LNCaP clone FGC (cell line): ENCODE measurements at regions not wholly inside any gene's neighbourhood (a gene's known extent, or its start where the extent isn't known, plus 50 kb on each side); places are given as distances from the start of the nearest gene placed in this dataset.

Experiments used
- DNase-seq: peaks from one replicate; pipeline ENCODE4 v3.0.0-alpha.2; 2011; ENCODE audit warnings: low read depth
- H3K4me3 ChIP-seq: 2 replicates; pipeline ENCODE4 v1.5.1; 2011; ENCODE audit warnings: mild to moderate bottlenecking, low read depth, low read length, control low read depth
- TF ChIP-seq, protein P1 (sequence below): IDR thresholded peaks from 2 replicates; pipeline ENCODE4 v1.5.1; 2012; ENCODE audit warnings: mild to moderate bottlenecking; ENCODE audit not compliant: control insufficient read depth, insufficient read depth; ENCODE audit errors: extremely low read depth

GRCh38 chr4:166309286-166309685 is 436.2 kb downstream of the TLL1 start:
- DNase-seq: no peak
- TF ChIP-seq, protein P1, sequence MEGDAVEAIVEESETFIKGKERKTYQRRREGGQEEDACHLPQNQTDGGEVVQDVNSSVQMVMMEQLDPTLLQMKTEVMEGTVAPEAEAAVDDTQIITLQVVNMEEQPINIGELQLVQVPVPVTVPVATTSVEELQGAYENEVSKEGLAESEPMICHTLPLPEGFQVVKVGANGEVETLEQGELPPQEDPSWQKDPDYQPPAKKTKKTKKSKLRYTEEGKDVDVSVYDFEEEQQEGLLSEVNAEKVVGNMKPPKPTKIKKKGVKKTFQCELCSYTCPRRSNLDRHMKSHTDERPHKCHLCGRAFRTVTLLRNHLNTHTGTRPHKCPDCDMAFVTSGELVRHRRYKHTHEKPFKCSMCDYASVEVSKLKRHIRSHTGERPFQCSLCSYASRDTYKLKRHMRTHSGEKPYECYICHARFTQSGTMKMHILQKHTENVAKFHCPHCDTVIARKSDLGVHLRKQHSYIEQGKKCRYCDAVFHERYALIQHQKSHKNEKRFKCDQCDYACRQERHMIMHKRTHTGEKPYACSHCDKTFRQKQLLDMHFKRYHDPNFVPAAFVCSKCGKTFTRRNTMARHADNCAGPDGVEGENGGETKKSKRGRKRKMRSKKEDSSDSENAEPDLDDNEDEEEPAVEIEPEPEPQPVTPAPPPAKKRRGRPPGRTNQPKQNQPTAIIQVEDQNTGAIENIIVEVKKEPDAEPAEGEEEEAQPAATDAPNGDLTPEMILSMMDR: no peak
- no peak overlapping the region for H3K4me3 ChIP-seq

GRCh38 chr4:166311169-166311568 is 438.1 kb downstream of the TLL1 start:
- TF ChIP-seq, protein P1: no peak
- H3K4me3 ChIP-seq: no peak overlapping the region
- DNase-seq: no peak

GRCh38 chr4:166312166-166312565 is 439.1 kb downstream of the TLL1 start:
- DNase-seq: no peak
- H3K4me3 ChIP-seq: no peak overlapping the region
- TF ChIP-seq, protein P1: no peak

- H3K4me3 ChIP-seq: no peak overlapping the region
- DNase-seq: no peak
- TF ChIP-seq, protein P1: no peak
Observed at GRCh38 chr4:166314902-166315301, 441.9 kb downstream of the TLL1 start.

DNA sequence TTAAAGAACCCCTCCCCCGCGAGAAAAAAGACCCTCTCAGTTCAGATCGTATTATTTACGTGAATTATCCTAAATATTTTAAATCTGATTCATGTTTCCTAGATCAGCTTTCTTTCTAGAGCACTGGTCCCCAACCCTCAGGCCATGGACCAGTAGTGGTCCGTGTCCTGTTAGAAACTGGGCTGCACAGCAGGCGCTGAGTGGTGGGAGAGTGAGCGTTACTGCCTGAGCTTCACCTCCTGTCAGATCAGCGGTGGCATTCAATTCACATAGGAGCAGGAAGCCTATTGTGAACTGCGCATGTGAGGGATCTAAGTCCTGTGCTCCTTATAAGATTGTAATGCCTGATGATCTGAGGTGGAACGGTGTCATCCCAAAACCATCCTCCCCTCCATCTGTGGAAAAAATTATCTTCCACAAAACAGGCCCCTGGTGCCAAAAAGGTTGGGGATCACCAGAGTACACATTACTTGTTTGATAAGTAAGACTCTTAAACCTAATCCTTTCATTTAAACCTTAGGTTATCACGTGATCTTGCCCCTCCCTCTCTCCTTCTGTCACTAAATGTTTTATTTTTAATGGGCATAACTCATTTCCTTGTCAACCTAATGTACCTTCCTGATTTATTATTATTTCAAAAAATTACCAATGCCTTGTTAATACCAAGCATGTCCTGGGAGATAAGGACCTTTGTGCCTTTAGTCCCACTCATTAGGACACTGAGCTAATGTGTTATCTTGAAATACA is 442.9 kb downstream of the TLL1 start:
- no peak overlapping the region for H3K4me3 ChIP-seq
- DNase-seq: no peak
- TF ChIP-seq, protein P1: no peak

- DNase-seq: no peak
- TF ChIP-seq, protein P1: no peak
Observed at GRCh38 chr4:166318810-166319525, 445.9 kb downstream of the TLL1 start.

DNA sequence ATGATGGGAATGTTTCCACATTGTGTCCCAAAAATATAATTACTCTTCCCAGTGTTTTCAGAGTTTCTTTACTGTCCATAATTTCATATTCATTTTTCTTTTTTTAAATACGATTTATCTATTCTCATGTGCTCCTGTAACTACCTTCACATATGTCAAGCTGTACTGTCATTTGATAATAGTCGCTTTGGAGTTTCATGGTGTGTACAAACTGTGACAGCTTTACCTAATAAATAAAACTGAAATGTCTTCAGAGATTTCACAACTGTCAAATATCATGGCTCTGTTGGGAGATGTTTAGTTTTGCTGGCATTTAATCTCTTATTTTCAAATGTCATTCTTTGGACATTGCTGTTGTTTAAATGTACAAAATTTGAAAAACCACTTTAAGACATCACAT is 450.2 kb downstream of the TLL1 start:
- TF ChIP-seq, protein P1: no peak
- H3K4me3 ChIP-seq: no peak overlapping the region
- no peak for DNase-seq

More at GRCh38 chr4:166318810-166319525, 445.9 kb downstream of the TLL1 start:
- H3K4me3 ChIP-seq: no peak overlapping the region
